ENCODE measurements at regions not wholly inside any gene's neighbourhood (a gene's known extent, or its start where the extent isn't known, plus 50 kb on each side); places are given as distances from the start of the nearest gene placed in this dataset.

DNA sequence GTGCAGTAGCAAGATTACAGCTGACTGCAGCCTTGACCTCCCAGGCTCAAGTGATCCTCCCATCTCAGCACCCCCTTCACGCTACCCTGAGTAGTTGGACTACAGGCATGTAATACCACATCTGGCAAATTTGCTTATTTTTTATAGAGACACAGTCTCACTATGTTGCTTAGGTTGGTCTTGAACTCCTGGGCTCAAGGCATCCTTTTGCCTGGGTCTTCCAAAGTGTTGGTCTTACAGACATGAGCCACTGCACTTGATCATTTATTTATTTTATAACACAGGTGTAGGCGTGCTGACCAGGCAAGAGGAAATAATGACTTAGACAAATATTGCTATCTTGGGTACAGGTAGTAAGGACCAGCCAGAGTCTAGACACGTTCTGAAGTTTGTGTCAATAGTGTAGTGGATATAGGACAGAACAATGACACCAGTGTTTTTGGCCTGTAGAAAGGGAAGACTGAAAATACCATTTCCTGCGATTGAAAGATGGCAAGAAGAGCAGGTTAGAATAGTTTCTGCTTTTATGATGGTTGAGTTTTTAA lies 71.0 kb upstream of the THUMPD2 start:
- DNase-seq (ENCODE audit: low spot score in 2 of 2, unreplicated experiment in 2 of 2): no peak
- Mint-ChIP-seq H3K27me3 (ENCODE audit: low read depth) (no peaks in the 10 kb centered on the region), H3K4me3 (no peak overlapping the region), H3K4me1 (peaks cover 13% of the 10 kb centered on the region), H3K27ac (no peak overlapping the region), H3K36me3 (no peaks in the 10 kb centered on the region), H3K9me3 (no peaks in the 10 kb centered on the region)
- TF ChIP-seq, protein P1, sequence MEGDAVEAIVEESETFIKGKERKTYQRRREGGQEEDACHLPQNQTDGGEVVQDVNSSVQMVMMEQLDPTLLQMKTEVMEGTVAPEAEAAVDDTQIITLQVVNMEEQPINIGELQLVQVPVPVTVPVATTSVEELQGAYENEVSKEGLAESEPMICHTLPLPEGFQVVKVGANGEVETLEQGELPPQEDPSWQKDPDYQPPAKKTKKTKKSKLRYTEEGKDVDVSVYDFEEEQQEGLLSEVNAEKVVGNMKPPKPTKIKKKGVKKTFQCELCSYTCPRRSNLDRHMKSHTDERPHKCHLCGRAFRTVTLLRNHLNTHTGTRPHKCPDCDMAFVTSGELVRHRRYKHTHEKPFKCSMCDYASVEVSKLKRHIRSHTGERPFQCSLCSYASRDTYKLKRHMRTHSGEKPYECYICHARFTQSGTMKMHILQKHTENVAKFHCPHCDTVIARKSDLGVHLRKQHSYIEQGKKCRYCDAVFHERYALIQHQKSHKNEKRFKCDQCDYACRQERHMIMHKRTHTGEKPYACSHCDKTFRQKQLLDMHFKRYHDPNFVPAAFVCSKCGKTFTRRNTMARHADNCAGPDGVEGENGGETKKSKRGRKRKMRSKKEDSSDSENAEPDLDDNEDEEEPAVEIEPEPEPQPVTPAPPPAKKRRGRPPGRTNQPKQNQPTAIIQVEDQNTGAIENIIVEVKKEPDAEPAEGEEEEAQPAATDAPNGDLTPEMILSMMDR (IDR thresholded peaks at IDR 0.05; ENCODE audit: unreplicated experiment): no peak

DNA sequence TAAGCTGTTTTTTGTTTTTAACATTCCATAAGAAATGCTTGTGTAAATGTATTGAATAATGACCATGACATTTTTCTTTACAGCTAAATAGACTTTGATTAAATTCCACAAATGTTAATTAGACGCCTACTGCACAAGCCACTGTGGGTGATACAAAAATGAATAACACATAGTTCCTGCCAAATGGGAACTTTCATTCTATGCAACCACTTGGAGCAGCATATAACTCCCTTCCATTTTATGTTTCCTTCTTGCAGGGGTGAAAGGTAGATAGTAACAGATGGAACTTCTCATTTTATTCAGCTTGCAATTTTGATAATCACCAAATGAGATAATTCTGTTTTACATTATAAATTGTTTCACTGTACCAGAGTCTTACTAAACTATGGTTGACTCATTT lies 70.0 kb upstream of the THUMPD2 start:
- Mint-ChIP-seq H3K4me3 (no peak overlapping the region), H3K9me3 (peaks cover 8% of the 10 kb centered on the region), H3K36me3 (no peaks in the 10 kb centered on the region), H3K27me3 (ENCODE audit: low read depth) (no peaks in the 10 kb centered on the region), H3K4me1 (peaks cover 13% of the 10 kb centered on the region), H3K27ac (no peak overlapping the region)
- no peak for DNase-seq (ENCODE audit: low spot score in 2 of 2, unreplicated experiment in 2 of 2)
- TF ChIP-seq, protein P1 (IDR thresholded peaks at IDR 0.05; ENCODE audit: unreplicated experiment): no peak

DNA sequence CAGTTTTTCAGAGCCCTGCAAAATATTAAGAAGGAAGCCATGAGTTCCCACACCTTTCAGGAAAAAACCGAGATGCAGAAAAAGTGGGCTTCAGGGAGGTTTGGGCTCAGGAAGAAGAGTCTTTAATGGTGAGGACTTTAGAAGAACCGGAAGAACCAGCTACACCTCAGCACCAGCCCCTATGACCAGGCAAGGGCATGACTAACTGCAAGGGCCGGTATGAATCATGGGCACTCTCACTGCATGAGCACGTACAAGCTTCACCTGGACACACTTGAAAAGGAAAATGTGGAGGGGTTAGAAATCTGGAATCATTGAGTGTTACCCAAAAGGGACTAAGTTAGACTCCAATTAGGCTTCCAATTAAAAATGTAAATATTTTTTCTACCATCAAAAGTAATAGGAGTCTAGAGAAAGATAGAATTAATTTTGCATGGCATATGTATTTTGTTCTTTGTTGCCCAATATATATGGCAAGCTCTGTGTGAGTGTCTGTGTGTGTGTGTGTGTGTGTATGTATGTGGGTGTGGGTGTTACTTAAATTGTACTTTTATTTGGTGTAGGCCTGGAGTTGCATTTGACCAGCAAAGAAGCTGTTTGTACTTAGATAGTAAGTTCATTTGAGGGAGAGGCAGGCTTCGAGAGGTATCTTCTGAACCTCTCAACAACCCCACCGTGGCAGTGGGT lies 66.5 kb upstream of the THUMPD2 start:
- Mint-ChIP-seq H3K4me3 (no peak overlapping the region), H3K27ac (no peak overlapping the region), H3K9me3 (peaks cover 8% of the 10 kb centered on the region), H3K4me1 (no peaks in the 10 kb centered on the region), H3K27me3 (ENCODE audit: low read depth) (no peaks in the 10 kb centered on the region), H3K36me3 (no peaks in the 10 kb centered on the region)
- DNase-seq (ENCODE audit: low spot score in 2 of 2, unreplicated experiment in 2 of 2): no peak
- TF ChIP-seq, protein P1 (IDR thresholded peaks at IDR 0.05; ENCODE audit: unreplicated experiment): no peak

DNA sequence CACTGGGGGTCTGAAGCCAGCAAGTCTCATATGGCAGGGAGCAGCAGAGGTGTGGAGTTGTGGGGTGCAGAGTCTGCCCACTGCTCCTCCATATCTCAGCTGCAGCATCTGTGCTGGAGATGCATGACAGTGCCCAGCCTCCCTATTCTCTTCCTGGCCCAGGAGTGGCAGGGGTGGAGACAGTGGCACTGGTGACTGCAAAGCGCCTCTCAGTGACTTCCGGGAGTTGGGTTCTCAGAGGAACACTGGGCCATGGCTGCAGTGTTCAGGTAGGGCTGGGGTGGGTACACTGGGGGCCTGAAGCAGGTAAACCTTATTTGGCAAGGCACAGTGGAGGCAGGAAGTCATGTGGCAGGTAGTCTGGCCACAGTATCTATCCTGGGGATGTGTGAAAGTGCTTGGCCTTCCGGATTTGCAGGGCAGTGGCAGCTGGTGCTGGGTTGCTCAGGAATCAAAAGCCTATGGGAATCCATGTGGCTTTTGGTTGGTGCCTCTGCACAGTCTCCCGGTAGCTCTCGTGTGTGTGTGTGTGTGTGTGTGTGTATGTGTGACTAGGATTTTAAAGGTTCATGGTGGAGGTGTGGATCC lies 60.3 kb upstream of the THUMPD2 start:
- Mint-ChIP-seq H3K4me3 (no peak overlapping the region), H3K9me3 (peaks cover 34% of the 10 kb centered on the region), H3K36me3 (peaks cover 6% of the 10 kb centered on the region), H3K4me1 (no peaks in the 10 kb centered on the region), H3K27me3 (ENCODE audit: low read depth) (no peaks in the 10 kb centered on the region), H3K27ac (no peak overlapping the region)
- TF ChIP-seq, protein P1 (IDR thresholded peaks at IDR 0.05; ENCODE audit: unreplicated experiment): no peak
- no peak for DNase-seq (ENCODE audit: low spot score in 2 of 2, unreplicated experiment in 2 of 2)

DNA sequence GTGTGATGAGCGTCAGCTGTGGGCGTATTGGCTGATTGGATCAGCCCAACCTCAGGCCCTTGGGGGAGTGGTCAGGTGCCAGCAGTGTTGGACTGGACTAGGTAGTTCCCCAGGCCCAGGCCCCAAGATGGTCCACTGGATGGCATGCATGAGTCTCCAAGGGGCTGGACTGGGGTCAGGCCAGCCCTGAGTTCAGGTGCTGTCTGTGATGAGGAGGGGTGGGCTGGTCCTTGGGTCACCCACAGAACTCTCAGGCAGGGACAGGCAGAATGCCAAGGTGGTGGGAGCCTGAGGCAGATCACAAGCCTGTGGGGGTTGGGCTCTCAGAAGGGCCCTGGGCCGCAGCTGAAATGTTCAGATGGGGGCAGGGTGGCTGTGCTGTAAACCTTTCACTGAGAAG lies 59.5 kb upstream of the THUMPD2 start:
- no peak for DNase-seq (ENCODE audit: low spot score in 2 of 2, unreplicated experiment in 2 of 2)
- H3K27ac Mint-ChIP-seq: no peak overlapping the region
- H3K9me3 Mint-ChIP-seq: peaks cover 38% of the 10 kb centered on the region
- no peaks in the 10 kb centered on the region for H3K4me1 Mint-ChIP-seq
- no peak overlapping the region for H3K4me3 Mint-ChIP-seq
- H3K36me3 Mint-ChIP-seq: peaks cover 6% of the 10 kb centered on the region
- TF ChIP-seq, protein P1 (IDR thresholded peaks at IDR 0.05; ENCODE audit: unreplicated experiment): no peak
- H3K27me3 Mint-ChIP-seq (ENCODE audit: low read depth): no peaks in the 10 kb centered on the region
